GM18517 (cell line): ENCODE measurements at regions not wholly inside any gene's neighbourhood (a gene's known extent, or its start where the extent isn't known, plus 50 kb on each side); places are given as distances from the start of the nearest gene placed in this dataset.

Experiments
- ATAC-seq: cut with Tn5 transposase; IDR thresholded peaks from one replicate; pipeline ENCODE4 v1.9.1; 2021; ENCODE audit warnings: mild to moderate bottlenecking, moderate library complexity; ENCODE audit not compliant: unreplicated experiment

- no peak for ATAC-seq
Observed at GRCh38 chr3:15942936-15943335, 145.2 kb upstream of the ANKRD28 start.

DNA sequence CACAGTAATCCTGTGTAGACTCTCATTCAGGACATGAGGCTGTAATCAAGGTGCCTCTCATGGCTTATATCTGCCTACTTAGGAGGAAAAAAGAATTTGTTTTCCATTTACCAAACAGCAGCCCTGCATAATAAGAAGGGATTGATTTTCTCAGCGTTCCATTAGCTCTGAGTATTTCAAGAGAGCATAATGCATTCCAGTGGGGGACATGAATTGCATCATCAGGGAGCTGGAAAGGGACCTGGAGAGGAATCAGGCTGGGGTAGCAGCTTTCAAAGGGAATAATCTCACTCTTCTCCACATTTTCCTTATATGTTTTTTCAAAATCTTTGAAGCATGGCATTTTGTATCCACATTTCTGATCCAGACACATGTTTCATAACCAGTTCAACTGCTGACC is 150.6 kb upstream of the ANKRD28 start:
- ATAC-seq: no peak

DNA sequence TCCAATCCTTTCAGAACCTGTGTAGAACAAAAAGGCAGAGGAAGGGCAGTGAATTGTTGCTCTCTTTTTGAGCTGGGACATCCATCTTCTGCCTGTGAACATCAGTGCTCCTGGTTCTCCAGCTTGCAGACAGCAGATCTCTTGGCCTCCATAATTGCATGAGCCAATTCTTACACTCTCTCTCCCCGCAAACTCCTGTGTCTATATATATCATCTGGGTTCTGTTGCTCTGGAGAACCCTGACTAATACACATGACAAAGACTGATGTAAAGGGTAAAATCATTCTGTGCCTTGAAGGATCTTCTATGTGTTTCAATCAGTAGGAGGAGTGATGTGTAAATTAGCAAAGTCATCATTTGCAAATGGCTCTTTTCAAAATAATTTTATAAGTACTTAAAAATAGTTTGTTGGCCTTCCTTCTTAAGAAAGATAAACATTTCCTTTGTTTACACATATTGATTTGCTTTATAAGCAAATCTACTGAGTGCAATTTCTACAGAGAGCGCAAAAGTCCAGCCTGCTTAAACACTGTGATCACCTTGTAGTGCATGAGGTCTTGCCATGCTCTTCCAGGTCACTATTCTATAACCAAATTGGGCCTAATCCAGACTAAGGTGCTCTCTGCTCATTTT is 154.9 kb upstream of the ANKRD28 start:
- ATAC-seq: no peak

GRCh38 chr3:15953841-15954240 is 156.1 kb upstream of the ANKRD28 start:
- no peak for ATAC-seq

DNA sequence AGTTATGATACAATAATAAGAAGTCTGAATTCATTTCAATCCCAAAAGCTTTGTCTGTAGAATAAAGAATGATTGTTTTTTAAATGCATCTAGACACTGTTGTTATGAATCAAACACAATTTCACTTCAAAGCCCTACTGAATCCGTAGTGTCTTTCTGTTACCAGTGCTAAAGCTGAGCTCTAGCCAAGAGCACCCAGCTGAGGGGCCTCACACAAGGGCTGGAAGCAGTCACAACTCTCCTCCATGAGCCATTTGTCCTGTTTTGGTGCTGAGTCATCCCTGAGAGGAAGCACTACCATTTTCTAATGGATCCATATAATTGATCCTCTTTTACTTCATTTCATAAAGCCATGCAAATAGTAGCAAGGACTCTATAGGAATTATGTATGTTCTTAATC is 158.2 kb upstream of the ANKRD28 start:
- no peak for ATAC-seq

GRCh38 chr3:15958692-15959433 is 161.1 kb upstream of the ANKRD28 start:
- no peak for ATAC-seq

GRCh38 chr3:15959434-15959811 is 161.6 kb upstream of the ANKRD28 start:
- no peak for ATAC-seq

- no peak for ATAC-seq
Observed at GRCh38 chr3:15964605-15965442, 167.0 kb upstream of the ANKRD28 start.

DNA sequence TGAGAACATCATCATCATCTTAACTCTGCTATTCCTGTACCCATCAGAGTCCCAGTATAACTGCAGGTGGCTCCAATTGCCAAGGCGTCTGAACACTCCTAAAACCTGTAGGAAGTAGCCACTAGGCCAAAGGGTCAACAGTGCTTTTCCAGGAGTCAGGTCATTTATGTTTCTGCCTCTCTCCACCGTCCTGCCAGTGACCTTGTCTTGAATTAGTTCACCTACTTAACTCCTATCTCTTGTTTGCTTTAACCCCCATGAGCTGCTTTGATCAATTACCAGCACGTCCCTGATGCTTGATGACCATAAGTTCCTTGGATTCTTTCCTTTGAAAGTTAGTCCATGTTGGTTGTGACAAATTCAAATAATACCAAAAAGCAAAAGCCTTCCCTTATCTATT is 169.8 kb upstream of the ANKRD28 start:
- no peak for ATAC-seq

DNA sequence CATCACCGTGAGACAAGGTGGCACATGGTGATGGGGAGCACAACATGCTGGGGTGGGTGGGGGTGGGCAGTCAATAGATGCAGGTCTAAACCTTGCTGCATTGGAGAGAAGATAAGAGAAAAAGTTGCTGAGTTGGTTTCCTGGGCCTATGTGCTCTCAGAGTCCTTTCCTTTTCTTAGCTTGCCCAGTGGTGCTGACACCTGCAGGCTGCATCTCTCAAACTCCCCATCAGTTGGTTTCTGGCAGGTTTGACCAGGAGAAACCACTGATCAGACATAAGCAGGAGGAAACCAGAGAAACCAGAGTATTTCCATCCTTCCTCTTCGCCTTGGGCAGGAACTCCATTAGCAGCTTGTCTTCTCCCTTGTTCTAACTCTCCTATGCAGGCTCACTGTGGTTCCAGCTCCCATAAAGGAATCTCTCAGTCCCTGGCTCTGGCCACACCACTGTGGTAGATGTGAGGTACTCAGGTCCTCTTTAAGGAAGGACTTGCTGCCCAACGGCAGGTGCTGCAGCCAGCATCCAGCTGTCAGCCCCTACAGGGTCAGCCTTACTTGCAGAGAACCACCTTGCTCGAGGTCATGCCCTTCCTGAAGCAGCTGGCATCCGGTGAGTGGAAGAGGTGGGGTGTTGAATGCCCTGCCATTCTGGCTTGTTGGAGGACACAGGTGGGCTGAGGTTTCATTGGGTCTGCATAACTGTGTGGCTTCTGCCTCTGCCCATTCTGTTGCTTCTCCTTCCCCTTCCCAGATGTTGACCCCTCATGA is 172.3 kb upstream of the ANKRD28 start:
- ATAC-seq: no peak

GRCh38 chr3:15973414-15973813 is 175.6 kb upstream of the ANKRD28 start:
- no peak for ATAC-seq

DNA sequence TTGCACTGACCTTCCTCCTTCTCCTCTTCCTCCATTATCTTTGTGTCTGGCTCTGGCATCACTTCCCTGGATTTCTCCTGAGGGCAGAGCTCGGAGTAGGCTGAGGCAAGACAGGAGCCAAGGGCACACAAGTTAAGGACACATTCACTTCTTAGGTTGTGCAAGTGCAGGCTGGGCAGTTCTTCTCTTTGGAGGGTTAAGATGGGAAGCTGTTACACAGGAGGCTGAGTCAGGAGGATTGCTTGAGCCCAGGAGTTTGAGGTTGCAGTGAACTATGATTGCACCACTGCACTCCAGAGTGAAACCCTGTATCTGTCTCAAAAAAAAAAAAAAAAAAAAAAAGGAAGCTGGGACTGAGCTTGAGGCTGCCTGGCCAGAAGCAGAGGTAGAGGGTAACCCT is 176.2 kb upstream of the ANKRD28 start:
- ATAC-seq: no peak

DNA sequence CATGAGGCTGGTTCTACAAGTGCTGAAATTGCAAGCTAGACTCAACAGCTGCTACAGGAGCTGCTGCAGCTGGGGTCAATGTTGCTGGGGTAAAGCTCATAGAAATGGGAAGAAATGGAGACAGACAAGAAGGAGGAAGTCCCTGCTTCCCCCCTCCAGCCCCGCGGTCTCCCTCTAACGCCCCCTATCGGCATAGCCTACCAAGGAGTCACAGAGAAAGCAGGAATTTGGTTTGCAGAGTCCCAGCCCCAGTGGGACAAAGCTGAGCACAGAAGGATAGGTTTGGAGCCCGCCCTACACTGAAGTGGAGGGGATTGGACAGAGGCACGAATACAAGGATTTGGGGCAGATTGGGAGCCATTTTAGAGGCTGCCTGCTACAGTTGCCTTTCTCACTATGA is 176.9 kb upstream of the ANKRD28 start:
- ATAC-seq: no peak

DNA sequence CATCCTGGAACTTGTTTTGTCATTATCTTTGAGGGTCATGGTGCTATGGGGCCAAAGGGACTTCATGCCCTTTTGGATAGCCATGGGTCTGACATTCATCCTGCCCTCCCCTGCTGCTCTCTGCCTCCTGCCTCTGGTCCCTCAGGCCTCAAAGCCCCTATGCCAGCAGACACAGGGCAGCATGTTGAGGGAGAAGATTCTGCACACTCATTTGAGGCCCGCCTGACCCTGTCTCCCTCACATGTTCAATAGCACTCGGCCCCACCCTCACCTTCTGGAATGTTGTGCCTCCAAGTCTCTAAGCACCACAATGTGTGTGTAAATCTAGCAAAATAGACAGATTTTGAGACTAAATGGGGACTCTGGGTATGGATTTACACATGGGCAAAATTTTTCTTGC is 178.7 kb upstream of the ANKRD28 start:
- no peak for ATAC-seq

GRCh38 chr3:15977090-15977489 is 179.3 kb upstream of the ANKRD28 start:
- no peak for ATAC-seq

DNA sequence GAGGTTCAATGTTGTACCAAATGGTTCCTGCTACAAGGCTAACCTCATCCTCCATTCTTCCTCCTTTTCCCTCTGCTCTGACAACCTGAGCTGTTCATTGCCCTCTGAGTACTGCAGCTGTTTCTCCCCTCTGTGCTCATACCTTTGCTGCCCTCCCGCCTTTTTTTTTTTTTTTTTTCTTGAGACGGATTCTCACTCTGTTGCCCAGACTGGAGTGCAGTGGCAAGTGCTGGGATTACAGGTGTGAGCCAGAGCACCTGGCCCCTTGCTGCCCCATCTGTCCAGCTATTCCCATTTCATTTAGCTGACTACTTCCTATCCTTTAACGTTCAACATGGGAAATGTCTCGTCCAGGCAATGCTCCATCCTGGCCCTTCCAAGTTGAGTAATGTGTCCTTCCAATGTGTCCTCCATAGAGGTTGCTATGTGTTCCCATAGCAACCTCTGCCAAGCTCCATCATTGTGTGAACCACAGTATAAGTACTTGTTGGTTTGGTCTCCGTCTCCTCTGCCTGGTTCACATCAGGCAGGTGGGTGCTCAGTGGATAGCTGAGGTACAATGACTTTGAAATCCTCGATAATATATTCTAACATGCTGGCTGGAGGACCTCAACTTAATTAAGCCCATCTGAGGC is 179.9 kb upstream of the ANKRD28 start:
- ATAC-seq: no peak

GRCh38 chr3:15978801-15979200 is 181.0 kb upstream of the ANKRD28 start:
- ATAC-seq: no peak

DNA sequence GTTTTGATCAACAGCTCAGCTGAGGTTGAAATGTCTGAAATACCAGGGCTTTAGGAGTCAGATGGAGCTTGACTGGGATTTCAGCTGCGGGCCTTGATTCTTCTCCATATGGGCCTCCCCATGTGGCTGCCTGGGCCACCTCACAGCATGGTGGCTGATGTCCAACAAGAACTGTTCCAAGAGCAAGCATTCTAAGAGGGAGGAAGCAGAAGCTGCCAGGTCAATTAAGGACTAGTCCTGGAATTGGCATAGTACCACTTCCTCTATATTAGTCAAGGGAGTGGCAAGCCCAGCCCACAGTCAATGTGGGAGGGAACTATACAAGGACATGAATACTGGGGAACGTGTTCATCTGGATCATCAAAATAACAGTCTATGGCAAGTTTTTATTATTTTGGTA is 181.7 kb upstream of the ANKRD28 start:
- ATAC-seq: no peak

DNA sequence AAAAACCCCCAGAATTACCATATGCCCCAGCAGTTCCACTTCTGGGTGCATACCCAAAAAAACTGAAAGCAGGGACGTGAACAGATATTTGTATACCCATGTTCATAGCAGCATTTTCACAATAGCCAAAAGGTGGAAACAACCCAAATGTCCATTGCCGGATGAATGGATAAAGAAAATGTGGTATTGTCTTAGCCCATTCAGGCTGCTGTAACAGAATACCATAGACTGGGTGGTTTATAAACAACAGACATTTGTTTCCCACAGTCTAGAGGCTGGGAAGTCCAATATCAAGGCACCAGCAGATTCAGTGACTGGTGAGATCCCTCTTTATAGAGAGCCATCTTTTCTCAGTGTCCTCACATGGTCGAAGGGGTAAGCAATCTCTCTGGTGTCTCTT is 182.1 kb upstream of the ANKRD28 start:
- no peak for ATAC-seq

DNA sequence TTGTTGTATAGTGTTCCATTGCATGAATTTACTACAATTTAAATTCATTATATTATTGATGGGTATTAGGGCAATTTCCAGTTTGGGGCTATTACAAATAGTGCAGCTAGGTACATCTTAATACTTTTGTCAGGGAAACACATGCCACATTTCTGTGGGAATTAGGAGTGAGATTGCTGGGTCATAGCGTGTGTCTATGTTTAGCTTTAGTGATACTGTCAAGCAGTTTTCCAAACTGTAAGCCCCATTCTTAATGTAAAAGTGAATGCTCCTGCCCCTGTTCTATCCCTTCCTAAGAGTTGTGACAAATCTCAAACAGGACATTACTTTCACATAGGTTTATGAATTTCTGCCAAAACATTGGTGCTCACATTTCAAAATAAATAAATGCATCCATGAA is 184.5 kb upstream of the ANKRD28 start:
- no peak for ATAC-seq
